HepG2 (cell line): ENCODE measurements at regions not wholly inside any gene's neighbourhood (a gene's known extent, or its start where the extent isn't known, plus 50 kb on each side); places are given as distances from the start of the nearest gene placed in this dataset.
A peak's percentile ranks its signal among the peaks of the same experiment; 100 is the strongest.

Source experiments
- AGO2 ChIP-seq: fragments of 200-400 bp; formaldehyde crosslinking; optimal IDR thresholded peaks from 2 replicates; pipeline ENCODE3; 2017; ENCODE audit warnings: mild to moderate bottlenecking, low read depth, low read length, moderate library complexity
- CBX2 ChIP-seq, 2 experiments: fragments of 200-600 bp in 1 of 2; sonication (generic); formaldehyde crosslinking in 1 of 2; IDR thresholded peaks; 2 replicates each; pipeline versions ENCODE4 v1.7.0 to v1.8.1; 2018 to 2022; ENCODE audit warnings: low read depth in 2 of 2, low read length in 1 of 2, mild to moderate bottlenecking in 1 of 2, missing genetic modification reagents in 1 of 2
- FOXA1 ChIP-seq, 2 experiments: fragments of 450-650 bp in 1 of 2; sonication (generic) in 1 of 2; formaldehyde crosslinking in 1 of 2; IDR thresholded peaks; 2 replicates each; pipeline versions ENCODE4 v1.4.0 to v1.6.1; 2016 to 2020; ENCODE audit warnings: missing genetic modification reagents in 1 of 2
- HNRNPK ChIP-seq: fragments of 200-400 bp; formaldehyde crosslinking; IDR thresholded peaks from 2 replicates; pipeline ENCODE4 v1.6.1; 2018; ENCODE audit warnings: low read length, low read depth, moderate library complexity, mild to moderate bottlenecking; ENCODE audit not compliant: poor library complexity, severe bottlenecking
- KDM5B ChIP-seq: sonication (generic); formaldehyde crosslinking; IDR thresholded peaks from 2 replicates; pipeline ENCODE4 v1.4.0; 2020; ENCODE audit warnings: missing genetic modification reagents, mild to moderate bottlenecking, borderline replicate concordance
- KLF11 ChIP-seq: IDR thresholded peaks from 2 replicates; pipeline ENCODE4 v1.6.1; 2016; ENCODE audit warnings: missing compliant biosample characterization
- PITX1 ChIP-seq: sonication (generic); formaldehyde crosslinking; IDR thresholded peaks from 2 replicates; pipeline ENCODE4 v1.5.1; 2020; ENCODE audit warnings: mild to moderate bottlenecking, missing genetic modification reagents
- RAD21 ChIP-seq: fragments of 450-650 bp; formaldehyde crosslinking; IDR thresholded peaks from 2 replicates; pipeline ENCODE4 v1.5.0; 2020; ENCODE audit warnings: mild to moderate bottlenecking
- SPEN ChIP-seq: sonication (generic); formaldehyde crosslinking; IDR thresholded peaks from 2 replicates; pipeline ENCODE4 v1.5.1; 2020; ENCODE audit warnings: low read depth, mild to moderate bottlenecking, missing genetic modification reagents
- SRY ChIP-seq: sonication (generic); formaldehyde crosslinking; IDR thresholded peaks from 2 replicates; pipeline ENCODE4 v1.8.0; 2022; ENCODE audit warnings: mild to moderate bottlenecking, missing genetic modification reagents
- STAT5B ChIP-seq: sonication (generic); formaldehyde crosslinking; IDR thresholded peaks from 2 replicates; pipeline ENCODE4 v1.4.0; 2020; ENCODE audit warnings: missing genetic modification reagents
- TEAD3 ChIP-seq: optimal IDR thresholded peaks from 2 replicates; pipeline ENCODE3; 2016; ENCODE audit warnings: borderline replicate concordance
- TSC22D2 ChIP-seq: sonication (generic); formaldehyde crosslinking; IDR thresholded peaks from 2 replicates; pipeline ENCODE4 v1.5.1; 2020; ENCODE audit warnings: missing genetic modification reagents, mild to moderate bottlenecking, borderline replicate concordance
- ZBTB1 ChIP-seq: sonication (generic); formaldehyde crosslinking; IDR thresholded peaks from 2 replicates; pipeline ENCODE4 v1.4.0; 2020; ENCODE audit warnings: missing genetic modification reagents, borderline replicate concordance
- ZNF225 ChIP-seq: sonication (generic); formaldehyde crosslinking; IDR thresholded peaks from 2 replicates; pipeline ENCODE4 v1.4.0; 2020; ENCODE audit warnings: mild to moderate bottlenecking, missing genetic modification reagents
- ZNF354B ChIP-seq: sonication (generic); formaldehyde crosslinking; IDR thresholded peaks from 2 replicates; pipeline ENCODE4 v1.8.0; 2022; ENCODE audit warnings: mild to moderate bottlenecking, missing genetic modification reagents
- ZNF570 ChIP-seq: sonication (generic); formaldehyde crosslinking; IDR thresholded peaks from 2 replicates; pipeline ENCODE4 v1.4.0; 2020; ENCODE audit warnings: mild to moderate bottlenecking, missing genetic modification reagents, borderline replicate concordance
- ZNF629 ChIP-seq: sonication (generic); formaldehyde crosslinking; conservative IDR thresholded peaks from 2 replicates; pipeline ENCODE4 v1.5.0; 2020; ENCODE audit warnings: missing genetic modification reagents
- ZNF678 ChIP-seq: sonication (generic); formaldehyde crosslinking; IDR thresholded peaks from 2 replicates; pipeline ENCODE4 v1.4.0; 2020; ENCODE audit warnings: mild to moderate bottlenecking, missing genetic modification reagents
- ZNF777 ChIP-seq: sonication (generic); formaldehyde crosslinking; IDR thresholded peaks from 2 replicates; pipeline ENCODE4 v1.4.0; 2020; ENCODE audit warnings: missing genetic modification reagents
- TF ChIP-seq, protein P1 (sequence below), 2 experiments: sonication (generic) in 1 of 2; formaldehyde crosslinking in 1 of 2; IDR thresholded peaks; 2 replicates each; pipeline versions ENCODE4 v1.5.1 to v1.6.1; 2011 to 2020; ENCODE audit warnings: borderline replicate concordance in 1 of 2, low read depth in 1 of 2, low read length in 1 of 2, mild to moderate bottlenecking in 1 of 2, missing genetic modification reagents in 1 of 2, moderate library complexity in 1 of 2
- TF ChIP-seq, protein P2 (sequence below): sonication (generic); formaldehyde crosslinking; IDR thresholded peaks from 2 replicates; pipeline ENCODE4 v1.4.0; 2020; ENCODE audit warnings: mild to moderate bottlenecking, missing genetic modification reagents

DNA sequence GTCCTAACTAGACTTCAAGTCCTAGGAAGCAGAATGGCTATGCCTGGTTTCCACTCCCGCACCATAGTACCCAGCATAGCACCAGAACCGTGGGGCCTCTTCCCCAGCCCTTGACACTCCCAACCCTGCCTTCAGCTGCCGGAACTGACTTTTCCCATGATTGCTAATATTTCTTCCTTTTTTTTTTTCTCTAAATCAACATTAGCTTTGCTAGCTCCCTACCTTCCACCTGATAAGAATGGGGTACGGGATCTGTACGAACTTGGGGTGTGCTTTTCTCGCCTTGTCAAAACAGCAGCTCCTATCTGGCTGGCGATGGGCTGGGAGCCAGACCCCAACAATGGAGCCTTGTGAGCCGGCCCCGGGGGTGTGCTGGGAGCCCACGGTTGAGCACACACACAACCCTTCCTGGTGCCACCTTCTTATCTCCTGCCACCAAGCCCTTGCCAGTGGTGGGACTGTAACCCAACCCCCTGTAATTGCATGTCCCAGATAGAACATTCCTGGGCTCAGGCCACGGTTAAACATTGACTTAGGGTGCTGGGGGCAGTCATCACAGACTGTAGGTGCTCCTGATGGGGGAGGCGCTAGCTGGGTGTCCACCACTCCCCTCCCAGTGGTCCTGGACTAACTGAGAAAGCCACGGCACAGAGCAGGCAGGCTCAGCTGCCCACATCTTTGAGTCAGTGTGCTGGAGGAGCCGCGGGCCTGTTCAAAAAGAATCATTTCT lies 213.0 kb upstream of the HAAO start (continued):
- TF ChIP-seq HNRNPK (no peak), ZNF629 (CRISPR knock-in tag) (no peak; the same call in 1 of the 2 replicates), SRY (peak; percentile 60; the same call in 1 of the 2 replicates), RAD21 (no peak), ZNF777 (CRISPR knock-in tag) (no peak; the same call in 1 of the 2 replicates), AGO2 (no peak), TEAD3 (CRISPR knock-in tag) (peak; percentile 99), FOXA1 (IDR thresholded peaks at IDR 0.05) (no peak), FOXA1 (CRISPR knock-in tag; IDR thresholded peaks at IDR 0.05) (peak; percentile 78), ZNF570 (no peak), ZNF354B (CRISPR knock-in tag) (no peak), TSC22D2 (0 out of 2 replicates have a peak, but pooled peaks have one; percentile 40), KDM5B (CRISPR knock-in tag) (peak; percentile 75; the same call in 1 of the 2 replicates), PITX1 (CRISPR knock-in tag) (peak; percentile 82), STAT5B (no peak), SPEN (CRISPR knock-in tag) (no peak; the same call in 1 of the 2 replicates), ZBTB1 (no peak; the same call in 1 of the 2 replicates), ZNF225 (CRISPR knock-in tag) (no peak), CBX2 (IDR thresholded peaks at IDR 0.05; ENCODE audit: low read depth, low read length) (no peak), CBX2 (CRISPR knock-in tag; IDR thresholded peaks at IDR 0.05; ENCODE audit: low read depth) (no peak), KLF11 (CRISPR knock-in tag) (peak; percentile 84; the same call in 1 of the 2 replicates), ZNF678 (CRISPR knock-in tag) (peak; percentile 72; the same call in 1 of the 2 replicates)
- TF ChIP-seq, protein P1, sequence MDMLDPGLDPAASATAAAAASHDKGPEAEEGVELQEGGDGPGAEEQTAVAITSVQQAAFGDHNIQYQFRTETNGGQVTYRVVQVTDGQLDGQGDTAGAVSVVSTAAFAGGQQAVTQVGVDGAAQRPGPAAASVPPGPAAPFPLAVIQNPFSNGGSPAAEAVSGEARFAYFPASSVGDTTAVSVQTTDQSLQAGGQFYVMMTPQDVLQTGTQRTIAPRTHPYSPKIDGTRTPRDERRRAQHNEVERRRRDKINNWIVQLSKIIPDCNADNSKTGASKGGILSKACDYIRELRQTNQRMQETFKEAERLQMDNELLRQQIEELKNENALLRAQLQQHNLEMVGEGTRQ (IDR thresholded peaks at IDR 0.05; ENCODE audit: low read depth, low read length), result no peak
- TF ChIP-seq, protein P1 (CRISPR knock-in tag; IDR thresholded peaks at IDR 0.05; ENCODE audit: borderline replicate concordance), result no peak
- TF ChIP-seq, protein P2, sequence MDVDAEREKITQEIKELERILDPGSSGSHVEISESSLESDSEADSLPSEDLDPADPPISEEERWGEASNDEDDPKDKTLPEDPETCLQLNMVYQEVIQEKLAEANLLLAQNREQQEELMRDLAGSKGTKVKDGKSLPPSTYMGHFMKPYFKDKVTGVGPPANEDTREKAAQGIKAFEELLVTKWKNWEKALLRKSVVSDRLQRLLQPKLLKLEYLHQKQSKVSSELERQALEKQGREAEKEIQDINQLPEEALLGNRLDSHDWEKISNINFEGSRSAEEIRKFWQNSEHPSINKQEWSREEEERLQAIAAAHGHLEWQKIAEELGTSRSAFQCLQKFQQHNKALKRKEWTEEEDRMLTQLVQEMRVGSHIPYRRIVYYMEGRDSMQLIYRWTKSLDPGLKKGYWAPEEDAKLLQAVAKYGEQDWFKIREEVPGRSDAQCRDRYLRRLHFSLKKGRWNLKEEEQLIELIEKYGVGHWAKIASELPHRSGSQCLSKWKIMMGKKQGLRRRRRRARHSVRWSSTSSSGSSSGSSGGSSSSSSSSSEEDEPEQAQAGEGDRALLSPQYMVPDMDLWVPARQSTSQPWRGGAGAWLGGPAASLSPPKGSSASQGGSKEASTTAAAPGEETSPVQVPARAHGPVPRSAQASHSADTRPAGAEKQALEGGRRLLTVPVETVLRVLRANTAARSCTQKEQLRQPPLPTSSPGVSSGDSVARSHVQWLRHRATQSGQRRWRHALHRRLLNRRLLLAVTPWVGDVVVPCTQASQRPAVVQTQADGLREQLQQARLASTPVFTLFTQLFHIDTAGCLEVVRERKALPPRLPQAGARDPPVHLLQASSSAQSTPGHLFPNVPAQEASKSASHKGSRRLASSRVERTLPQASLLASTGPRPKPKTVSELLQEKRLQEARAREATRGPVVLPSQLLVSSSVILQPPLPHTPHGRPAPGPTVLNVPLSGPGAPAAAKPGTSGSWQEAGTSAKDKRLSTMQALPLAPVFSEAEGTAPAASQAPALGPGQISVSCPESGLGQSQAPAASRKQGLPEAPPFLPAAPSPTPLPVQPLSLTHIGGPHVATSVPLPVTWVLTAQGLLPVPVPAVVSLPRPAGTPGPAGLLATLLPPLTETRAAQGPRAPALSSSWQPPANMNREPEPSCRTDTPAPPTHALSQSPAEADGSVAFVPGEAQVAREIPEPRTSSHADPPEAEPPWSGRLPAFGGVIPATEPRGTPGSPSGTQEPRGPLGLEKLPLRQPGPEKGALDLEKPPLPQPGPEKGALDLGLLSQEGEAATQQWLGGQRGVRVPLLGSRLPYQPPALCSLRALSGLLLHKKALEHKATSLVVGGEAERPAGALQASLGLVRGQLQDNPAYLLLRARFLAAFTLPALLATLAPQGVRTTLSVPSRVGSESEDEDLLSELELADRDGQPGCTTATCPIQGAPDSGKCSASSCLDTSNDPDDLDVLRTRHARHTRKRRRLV (CRISPR knock-in tag), result no peak; the same call in 1 of the 2 replicates
